ENCODE measurements at regions not wholly inside any gene's neighbourhood (a gene's known extent, or its start where the extent isn't known, plus 50 kb on each side); places are given as distances from the start of the nearest gene placed in this dataset.

GRCh38 chr2:2472044-2472443 lies 141.0 kb upstream of the MYT1L start:
- H3K4me2 ChIP-seq (ENCODE audit: low read length), result no peak overlapping the region
- no peak for TF ChIP-seq EZH2phosphoT487 (IDR thresholded peaks at IDR 0.05; ENCODE audit: low read depth)
- TF ChIP-seq CTCF (IDR thresholded peaks at IDR 0.05; ENCODE audit: low read depth, low read length), result no peak

GRCh38 chr2:2466534-2466933 lies 135.5 kb upstream of the MYT1L start:
- H3K9ac ChIP-seq (ENCODE audit: low read length), result no peak overlapping the region
- H4K20me1 ChIP-seq (ENCODE audit: insufficient read depth, low read length), result no peaks in the 10 kb centered on the region
- no peak overlapping the region for H3K27ac ChIP-seq (ENCODE audit: low read length)
- H3K27me3 ChIP-seq (ENCODE audit: low read depth, low read length), result 0 out of 2 replicates have a peak, but pooled peaks cover 3% of the 10 kb centered on the region
- no peaks in the 10 kb centered on the region for H3K9me3 ChIP-seq (ENCODE audit: insufficient read depth, low read length)
- no peaks in the 10 kb centered on the region for H3K79me2 ChIP-seq (ENCODE audit: low read length)
- H3K4me2 ChIP-seq (ENCODE audit: low read length), result no peak overlapping the region
- H3K4me1 ChIP-seq (ENCODE audit: low read length), result no peaks in the 10 kb centered on the region
- no peak overlapping the region for H2AFZ ChIP-seq (ENCODE audit: low read depth, low read length)
- no peaks in the 10 kb centered on the region for H3K36me3 ChIP-seq (replicated peaks; ENCODE audit: low read depth, low read length)
- H3K4me3 ChIP-seq (ENCODE audit: low read length), result no peak overlapping the region
- TF ChIP-seq EZH2phosphoT487 (IDR thresholded peaks at IDR 0.05; ENCODE audit: low read depth), result no peak
- no peak for TF ChIP-seq CTCF (IDR thresholded peaks at IDR 0.05; ENCODE audit: low read depth, low read length)

More at GRCh38 chr2:2472044-2472443, 141.0 kb upstream of the MYT1L start:
- no peak overlapping the region for H3K9ac ChIP-seq (ENCODE audit: low read length)
- no peak overlapping the region for H3K4me3 ChIP-seq (ENCODE audit: low read length)
- no peaks in the 10 kb centered on the region for H4K20me1 ChIP-seq (ENCODE audit: insufficient read depth, low read length)
- no peaks in the 10 kb centered on the region for H3K79me2 ChIP-seq (ENCODE audit: low read length)
- H2AFZ ChIP-seq (ENCODE audit: low read depth, low read length), result no peak overlapping the region
- H3K4me1 ChIP-seq (ENCODE audit: low read length), result no peaks in the 10 kb centered on the region
- H3K36me3 ChIP-seq (replicated peaks; ENCODE audit: low read depth, low read length), result no peaks in the 10 kb centered on the region
- H3K27ac ChIP-seq (ENCODE audit: low read length), result no peak overlapping the region
- no peaks in the 10 kb centered on the region for H3K9me3 ChIP-seq (ENCODE audit: insufficient read depth, low read length)
- H3K27me3 ChIP-seq (ENCODE audit: low read depth, low read length), result 0 out of 2 replicates have a peak, but pooled peaks cover 3% of the 10 kb centered on the region

- Histone ChIP-seq H3K27ac (ENCODE audit: low read length) (no peak overlapping the region), H3K79me2 (ENCODE audit: low read length) (no peaks in the 10 kb centered on the region), H3K4me2 (ENCODE audit: low read length) (no peak overlapping the region), H3K4me3 (ENCODE audit: low read length) (no peak overlapping the region), H3K9ac (ENCODE audit: low read length) (no peak overlapping the region), H3K4me1 (ENCODE audit: low read length) (no peaks in the 10 kb centered on the region), H3K36me3 (replicated peaks; ENCODE audit: low read depth, low read length) (no peaks in the 10 kb centered on the region), H4K20me1 (ENCODE audit: insufficient read depth, low read length) (no peaks in the 10 kb centered on the region), H3K9me3 (ENCODE audit: insufficient read depth, low read length) (no peaks in the 10 kb centered on the region), H3K27me3 (ENCODE audit: low read depth, low read length) (0 out of 2 replicates have a peak, but pooled peaks cover 3% of the 10 kb centered on the region), H2AFZ (ENCODE audit: low read depth, low read length) (no peak overlapping the region)
- TF ChIP-seq CTCF (IDR thresholded peaks at IDR 0.05; ENCODE audit: low read depth, low read length) (no peak), EZH2phosphoT487 (IDR thresholded peaks at IDR 0.05; ENCODE audit: low read depth) (no peak)
These were observed 133.6 kb upstream of the MYT1L start for GRCh38 chr2:2464643-2465042.

- no peak overlapping the region for H3K27ac ChIP-seq (ENCODE audit: low read length)
- H3K9me3 ChIP-seq (ENCODE audit: insufficient read depth, low read length), result no peaks in the 10 kb centered on the region
- no peak overlapping the region for H3K4me2 ChIP-seq (ENCODE audit: low read length)
- no peak overlapping the region for H2AFZ ChIP-seq (ENCODE audit: low read depth, low read length)
- 0 out of 2 replicates have a peak, but pooled peaks cover 1% of the 10 kb centered on the region for H3K27me3 ChIP-seq (ENCODE audit: low read depth, low read length)
- no peak overlapping the region for H3K9ac ChIP-seq (ENCODE audit: low read length)
- no peaks in the 10 kb centered on the region for H3K79me2 ChIP-seq (ENCODE audit: low read length)
- no peaks in the 10 kb centered on the region for H3K4me1 ChIP-seq (ENCODE audit: low read length)
- no peaks in the 10 kb centered on the region for H4K20me1 ChIP-seq (ENCODE audit: insufficient read depth, low read length)
- H3K36me3 ChIP-seq (replicated peaks; ENCODE audit: low read depth, low read length), result no peaks in the 10 kb centered on the region
- TF ChIP-seq EZH2phosphoT487 (IDR thresholded peaks at IDR 0.05; ENCODE audit: low read depth) (no peak), CTCF (IDR thresholded peaks at IDR 0.05; ENCODE audit: low read depth, low read length) (no peak)
- H3K4me3 ChIP-seq (ENCODE audit: low read length), result no peak overlapping the region
These were observed 133.0 kb upstream of the MYT1L start for GRCh38 chr2:2464094-2464493.
